ENCODE measurements at regions not wholly inside any gene's neighbourhood (a gene's known extent, or its start where the extent isn't known, plus 50 kb on each side); places are given as distances from the start of the nearest gene placed in this dataset.

DNA sequence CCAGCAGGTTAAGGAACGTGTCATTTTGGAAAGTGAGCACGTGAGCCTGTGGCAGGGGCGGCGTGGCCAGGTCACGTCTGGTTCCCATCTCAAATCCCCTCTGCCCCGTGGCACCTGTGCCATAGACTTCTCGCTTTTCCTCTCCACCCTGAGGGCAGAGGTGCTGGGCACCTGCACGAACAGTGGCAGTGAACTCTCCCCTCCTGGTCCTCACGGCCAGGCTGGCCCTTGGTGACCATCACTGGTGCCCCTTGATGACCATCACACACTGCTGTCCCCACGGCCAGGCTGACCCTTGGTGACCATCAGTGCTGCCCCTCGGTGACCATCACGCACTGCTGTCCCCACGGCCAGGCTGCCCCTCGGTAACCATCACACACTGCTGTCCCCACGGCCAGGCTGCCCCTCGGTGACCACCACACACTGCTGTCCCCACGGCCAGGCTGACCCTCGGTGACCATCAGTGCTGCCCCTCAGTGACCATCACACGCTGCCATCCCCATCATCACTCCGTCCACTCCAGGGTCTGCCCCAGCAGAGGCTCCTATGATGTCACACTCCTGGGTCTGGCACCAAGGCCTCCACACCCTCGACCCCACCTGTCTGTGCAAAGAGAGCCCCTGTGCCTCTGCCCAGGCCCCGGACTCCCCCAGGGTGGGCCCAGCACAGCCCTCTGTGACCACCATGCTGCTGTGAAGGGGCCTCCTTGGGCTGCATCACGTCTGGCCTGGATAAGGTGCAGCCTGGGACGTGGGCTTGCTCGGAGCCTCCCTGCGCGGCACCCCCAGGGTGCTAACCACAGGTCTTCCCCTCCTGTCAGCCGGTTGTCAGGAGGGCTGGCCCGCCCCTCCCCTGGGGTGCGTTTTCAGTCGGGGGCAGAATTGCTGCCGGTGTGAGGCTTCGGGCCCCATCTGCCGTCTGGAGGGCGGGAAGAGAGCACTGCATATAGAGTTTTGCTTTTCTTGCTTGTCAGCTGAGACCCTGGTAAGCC, 738.6 kb downstream of the BRD1 start:
- DNase-seq: peak in 1 of 2 donors; percentile 43
- 80 to 81% (median 81%) methylated on average over 34 to 35 of the region's 35 CpGs for WGBS, 3 donors
- Histone ChIP-seq H3K9me3 (no peaks in the 10 kb centered on the region), H3K27ac (no peak overlapping the region), H3K4me1 (no peaks in the 10 kb centered on the region), H3K4me3 (no peak overlapping the region), H3K27me3 (ENCODE audit: insufficient read depth in 3 of 3, low read length in 2 of 3) (peaks cover 0 to 10% (median 3%) of the 10 kb centered on the region in 3 donors), H3K36me3 (ENCODE audit: insufficient read depth in 1 of 2, low read depth in 1 of 2) (no peaks in the 10 kb centered on the region)
- ATAC-seq: no peak
- TF ChIP-seq, protein P1, sequence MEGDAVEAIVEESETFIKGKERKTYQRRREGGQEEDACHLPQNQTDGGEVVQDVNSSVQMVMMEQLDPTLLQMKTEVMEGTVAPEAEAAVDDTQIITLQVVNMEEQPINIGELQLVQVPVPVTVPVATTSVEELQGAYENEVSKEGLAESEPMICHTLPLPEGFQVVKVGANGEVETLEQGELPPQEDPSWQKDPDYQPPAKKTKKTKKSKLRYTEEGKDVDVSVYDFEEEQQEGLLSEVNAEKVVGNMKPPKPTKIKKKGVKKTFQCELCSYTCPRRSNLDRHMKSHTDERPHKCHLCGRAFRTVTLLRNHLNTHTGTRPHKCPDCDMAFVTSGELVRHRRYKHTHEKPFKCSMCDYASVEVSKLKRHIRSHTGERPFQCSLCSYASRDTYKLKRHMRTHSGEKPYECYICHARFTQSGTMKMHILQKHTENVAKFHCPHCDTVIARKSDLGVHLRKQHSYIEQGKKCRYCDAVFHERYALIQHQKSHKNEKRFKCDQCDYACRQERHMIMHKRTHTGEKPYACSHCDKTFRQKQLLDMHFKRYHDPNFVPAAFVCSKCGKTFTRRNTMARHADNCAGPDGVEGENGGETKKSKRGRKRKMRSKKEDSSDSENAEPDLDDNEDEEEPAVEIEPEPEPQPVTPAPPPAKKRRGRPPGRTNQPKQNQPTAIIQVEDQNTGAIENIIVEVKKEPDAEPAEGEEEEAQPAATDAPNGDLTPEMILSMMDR (IDR thresholded peaks at IDR 0.05): no peak
- intact Hi-C loops (cut with DNase I): no loop called here

DNA sequence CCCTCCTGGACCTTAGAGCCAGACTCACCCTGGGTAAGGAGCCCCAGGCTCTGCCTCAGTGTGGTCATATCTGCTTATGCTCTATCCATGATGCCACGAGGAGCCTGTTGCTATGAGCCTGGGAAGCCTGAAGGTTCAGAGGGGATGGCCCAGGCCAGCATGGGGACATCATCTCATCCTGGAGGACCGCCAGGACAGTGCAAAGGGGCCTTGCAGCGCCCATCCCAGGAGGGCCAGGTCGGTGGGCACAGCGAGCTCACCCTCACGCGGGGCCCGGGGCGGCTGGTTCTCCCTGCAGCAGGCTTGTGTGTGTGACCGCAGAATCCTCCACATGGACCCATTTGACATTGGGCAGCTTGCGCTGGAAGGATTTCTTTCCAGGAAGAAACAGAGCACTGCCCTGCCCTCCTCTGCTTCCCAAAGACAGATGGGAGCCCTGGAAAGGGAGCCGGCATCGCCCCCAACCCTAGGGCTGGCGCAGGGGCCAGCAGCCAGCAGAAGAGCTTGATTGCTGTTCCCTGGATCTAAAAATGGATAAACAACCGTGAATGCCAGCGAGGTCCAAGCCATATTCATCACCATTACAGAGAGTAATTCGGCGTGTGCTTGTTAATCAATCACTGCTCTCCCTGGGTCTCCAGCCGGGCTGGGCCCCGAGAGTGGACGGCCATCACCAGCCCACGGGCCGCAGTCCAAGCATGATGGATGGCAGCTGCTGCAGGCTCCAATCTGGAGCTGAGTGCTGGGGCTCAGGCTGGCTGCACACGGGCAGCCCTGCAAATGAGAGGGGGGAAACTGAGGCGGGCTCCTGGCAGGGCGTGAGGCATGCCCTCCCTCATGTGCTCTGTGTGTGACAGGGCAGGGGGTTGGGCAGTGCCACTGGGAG, 739.7 kb downstream of the BRD1 start:
- peak in 1 of 2 donors; percentile 28 for DNase-seq
- WGBS, 3 donors: 38 to 49% (median 39%) methylated on average over 26 of the region's 26 CpGs
- H3K27me3 ChIP-seq (ENCODE audit: insufficient read depth in 3 of 3, low read length in 2 of 3): peaks cover 0 to 10% (median 3%) of the 10 kb centered on the region in 3 donors

DNA sequence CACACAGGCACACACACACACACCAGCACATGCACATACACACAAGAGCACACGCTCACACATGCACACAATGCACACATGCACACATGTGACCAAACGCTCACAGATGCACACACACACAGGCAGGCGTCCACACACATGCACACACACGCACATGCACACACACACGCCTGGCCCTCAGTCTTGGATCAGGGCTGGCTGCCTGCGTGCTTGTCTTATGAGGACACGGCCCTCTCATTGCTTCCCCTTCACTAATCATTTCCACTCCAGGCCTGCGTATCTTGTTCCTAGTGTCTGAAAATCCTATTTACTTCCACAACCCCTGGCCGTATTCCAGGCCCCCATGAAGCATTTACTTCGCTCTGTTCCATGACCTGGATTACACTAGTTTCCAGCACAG, 740.5 kb downstream of the BRD1 start:
- Histone ChIP-seq H3K27me3 (ENCODE audit: insufficient read depth in 3 of 3, low read length in 2 of 3) (peaks cover 0 to 10% (median 0%) of the 10 kb centered on the region in 3 donors), H3K9me3 (no peaks in the 10 kb centered on the region), H3K4me3 (no peak overlapping the region), H3K36me3 (ENCODE audit: insufficient read depth in 1 of 2, low read depth in 1 of 2) (no peaks in the 10 kb centered on the region), H3K4me1 (no peaks in the 10 kb centered on the region), H3K27ac (no peak overlapping the region)
- intact Hi-C loops (cut with DNase I): no loop called here
- TF ChIP-seq, protein P1 (IDR thresholded peaks at IDR 0.05): no peak
- peak in 1 of 2 donors; percentile 4 for DNase-seq
- no peak for ATAC-seq
- 33 to 42% (median 36%) methylated on average over 10 of the region's 10 CpGs for WGBS, 3 donors

More for the DNA sequence above, 739.7 kb downstream of the BRD1 start:
- intact Hi-C loops (cut with DNase I): no loop called here
- H3K4me1 ChIP-seq: no peaks in the 10 kb centered on the region
- H3K4me3 ChIP-seq: no peak overlapping the region
- no peaks in the 10 kb centered on the region for H3K36me3 ChIP-seq (ENCODE audit: insufficient read depth in 1 of 2, low read depth in 1 of 2)
- no peak overlapping the region for H3K27ac ChIP-seq
- TF ChIP-seq, protein P1 (IDR thresholded peaks at IDR 0.05): no peak
- H3K9me3 ChIP-seq: no peaks in the 10 kb centered on the region
- no peak for ATAC-seq

DNA sequence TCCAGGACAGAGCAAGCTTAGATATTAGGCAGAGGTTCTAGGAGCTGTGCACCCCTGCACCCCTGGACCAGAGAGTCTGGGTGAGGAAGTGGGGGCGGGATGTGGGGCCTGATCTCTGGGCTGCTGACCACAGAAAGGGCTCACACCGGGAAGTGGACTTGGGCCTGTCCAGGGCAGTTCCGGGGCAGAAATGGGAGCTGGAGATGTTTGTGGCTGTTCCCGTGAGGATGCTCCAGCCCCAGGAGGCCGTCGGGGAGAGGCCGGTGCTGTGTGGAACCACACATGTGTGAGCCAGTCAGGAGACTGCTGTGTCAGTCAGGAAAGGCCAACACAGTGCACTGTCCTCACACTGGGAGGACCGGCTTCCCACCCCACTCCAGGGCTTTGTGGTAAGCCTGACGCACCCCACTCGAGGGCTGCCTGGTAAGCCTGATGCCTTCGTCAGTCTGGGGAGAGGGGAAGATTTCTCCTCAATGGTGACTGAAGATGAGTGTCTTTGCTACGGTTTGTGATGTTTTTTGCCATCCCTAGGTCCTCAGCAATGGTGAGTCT, 741.0 kb downstream of the BRD1 start:
- H3K4me1 ChIP-seq: no peaks in the 10 kb centered on the region
- TF ChIP-seq, protein P1 (IDR thresholded peaks at IDR 0.05): no peak
- ATAC-seq: no peak
- H3K36me3 ChIP-seq (ENCODE audit: insufficient read depth in 1 of 2, low read depth in 1 of 2): no peaks in the 10 kb centered on the region
- peaks cover 0 to 10% (median 0%) of the 10 kb centered on the region in 3 donors for H3K27me3 ChIP-seq (ENCODE audit: insufficient read depth in 3 of 3, low read length in 2 of 3)
- WGBS, 3 donors: 68 to 79% (median 75%) methylated on average over 11 to 12 of the region's 12 CpGs
- no peak overlapping the region for H3K4me3 ChIP-seq
- no peaks in the 10 kb centered on the region for H3K9me3 ChIP-seq
- H3K27ac ChIP-seq: no peak overlapping the region
- peak in 1 of 2 donors; percentile 19 for DNase-seq
- intact Hi-C loops (cut with DNase I): no loop called here

Data from psoas muscle (tissue), 7 donors.